NCI-H446 (cell line): ENCODE measurements at regions not wholly inside any gene's neighbourhood (a gene's known extent, or its start where the extent isn't known, plus 50 kb on each side); places are given as distances from the start of the nearest gene placed in this dataset.

ENCODE experiments used
- DNase-seq, 2 experiments: peaks; one replicate each; lab custom pipeline; 2025; lab: John Stamatoyannopoulos, UW

DNA sequence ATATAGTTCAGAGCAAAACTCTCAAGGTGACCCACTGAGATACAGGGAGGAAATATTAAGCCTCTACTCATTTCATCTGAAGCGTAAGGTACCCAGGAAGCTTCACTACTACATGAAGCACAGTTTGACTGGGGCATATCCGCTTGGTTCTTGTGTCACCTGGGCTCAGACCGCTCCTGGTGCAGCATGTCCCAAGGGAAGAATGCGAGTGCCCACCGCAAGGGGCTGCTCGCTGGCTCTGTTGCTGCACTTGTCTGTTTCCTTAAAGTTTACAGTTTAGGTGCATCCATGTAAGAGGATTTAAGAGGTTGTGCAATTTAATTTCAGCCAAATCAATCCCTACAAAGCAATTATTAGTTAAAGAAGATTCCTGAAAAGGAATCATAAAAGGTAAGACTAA is 507.8 kb downstream of the FBXO15 start:
- DNase-seq: no peak

DNA sequence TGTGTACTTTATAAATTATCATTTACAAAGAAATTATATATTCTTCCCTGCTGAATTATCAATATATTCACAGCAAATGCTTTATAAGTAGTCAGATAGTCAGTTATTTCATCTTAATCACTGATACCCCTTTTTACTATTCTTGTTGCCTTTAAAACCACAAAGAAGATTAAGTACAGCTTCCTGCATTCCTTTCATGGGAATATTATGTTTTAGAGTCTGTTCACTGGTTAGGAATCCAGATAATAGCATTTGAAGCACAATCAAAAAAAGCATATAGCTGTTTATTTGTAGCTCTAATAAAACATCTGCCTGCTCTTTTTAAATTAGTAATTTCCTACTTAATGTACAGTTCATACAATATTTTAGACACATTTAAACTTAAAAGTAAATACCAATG is 508.9 kb downstream of the FBXO15 start:
- no peak for DNase-seq

DNA sequence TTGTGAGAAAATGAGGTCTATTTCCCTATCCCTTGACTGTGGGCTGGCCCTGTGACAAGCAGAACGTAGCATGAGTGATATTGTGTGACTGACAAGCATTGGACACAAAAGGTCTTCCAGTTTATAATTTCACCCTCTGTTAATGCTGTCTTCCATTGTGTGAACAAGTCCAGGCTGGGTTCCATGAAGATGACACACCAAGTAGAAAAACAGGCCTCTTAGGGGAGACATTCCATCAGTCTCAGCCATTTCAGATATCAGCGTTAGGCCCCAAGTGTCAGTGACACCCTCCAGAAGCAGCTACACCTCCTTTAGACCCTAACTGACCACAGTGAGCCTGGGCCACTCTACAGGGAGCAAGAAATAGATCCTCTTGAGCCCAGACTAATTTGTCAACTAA is 511.3 kb downstream of the FBXO15 start:
- no peak for DNase-seq

- DNase-seq: no peak
Observed at GRCh38 chr18:73626859-73627258, 520.8 kb downstream of the FBXO15 start.

DNA sequence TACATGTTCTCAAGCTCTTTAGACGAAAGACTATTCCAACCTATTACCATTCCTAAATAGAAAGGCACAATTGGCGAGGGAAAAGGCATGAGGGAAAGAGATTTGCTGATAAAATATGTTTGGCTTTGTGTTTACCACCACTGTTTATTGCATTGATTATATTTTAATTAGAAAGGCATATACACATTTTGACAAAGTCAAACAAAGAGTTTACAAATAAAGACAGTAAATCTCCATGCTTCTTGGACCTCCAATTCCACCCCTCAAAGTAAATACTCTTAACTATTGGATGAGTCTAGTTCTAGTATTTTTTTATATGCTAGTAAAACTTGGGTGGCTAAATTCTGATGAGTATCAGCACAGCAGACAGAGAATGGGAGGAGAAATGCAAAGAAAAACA is 521.4 kb downstream of the FBXO15 start:
- no peak for DNase-seq

- no peak for DNase-seq
Observed at GRCh38 chr18:73621091-73621490, 526.5 kb downstream of the FBXO15 start.

- no peak for DNase-seq
Observed at GRCh38 chr18:73617981-73618380, 529.7 kb downstream of the FBXO15 start.

- no peak for DNase-seq
Observed at GRCh38 chr18:73615506-73615905, 532.1 kb downstream of the FBXO15 start.

DNA sequence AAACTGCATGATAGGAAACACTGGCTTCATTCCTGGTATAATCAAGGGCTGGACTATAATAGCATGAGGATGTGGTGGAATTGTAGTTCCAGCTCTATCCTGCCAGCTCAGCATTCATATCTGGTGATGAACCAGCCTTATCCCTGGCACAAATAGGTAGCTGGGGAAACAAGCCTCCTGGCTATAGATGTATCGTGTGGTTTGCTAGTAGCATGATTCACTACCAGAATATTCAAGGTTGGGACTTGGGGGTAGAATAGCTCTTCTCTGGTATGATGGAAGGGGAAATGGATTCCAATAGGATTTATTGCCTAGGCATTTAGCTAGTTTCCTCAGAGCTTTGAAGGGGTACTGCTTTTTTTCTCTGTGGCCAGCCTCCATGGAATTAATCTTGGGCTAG is 532.8 kb downstream of the FBXO15 start:
- no peak for DNase-seq

- DNase-seq: no peak
Observed at GRCh38 chr18:73613706-73614340, 533.8 kb downstream of the FBXO15 start.

GRCh38 chr18:73597832-73598615 is 549.6 kb downstream of the FBXO15 start:
- DNase-seq: no peak

- peak in 1 of 2 experiments; percentile 14 for DNase-seq
Observed at GRCh38 chr18:73594749-73595148, 552.9 kb downstream of the FBXO15 start.

DNA sequence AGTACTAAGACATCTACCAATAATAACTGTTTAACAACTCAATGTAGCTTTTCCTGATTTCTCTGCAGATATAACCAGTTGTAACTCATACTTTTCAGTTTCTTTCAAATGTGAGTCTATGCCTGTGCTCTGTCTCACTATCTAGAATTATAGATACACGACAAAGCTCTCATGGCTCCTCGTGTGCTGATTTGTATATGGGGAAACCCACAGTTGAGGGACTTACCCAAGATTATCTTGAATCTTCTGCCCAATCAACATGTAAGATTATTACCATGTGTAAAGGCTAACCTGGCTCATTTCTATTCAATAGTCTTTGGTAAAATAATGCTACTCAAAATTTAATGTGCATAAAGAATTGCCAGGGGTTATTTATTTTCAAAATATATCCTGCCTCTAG is 554.4 kb downstream of the FBXO15 start:
- DNase-seq: no peak

DNA sequence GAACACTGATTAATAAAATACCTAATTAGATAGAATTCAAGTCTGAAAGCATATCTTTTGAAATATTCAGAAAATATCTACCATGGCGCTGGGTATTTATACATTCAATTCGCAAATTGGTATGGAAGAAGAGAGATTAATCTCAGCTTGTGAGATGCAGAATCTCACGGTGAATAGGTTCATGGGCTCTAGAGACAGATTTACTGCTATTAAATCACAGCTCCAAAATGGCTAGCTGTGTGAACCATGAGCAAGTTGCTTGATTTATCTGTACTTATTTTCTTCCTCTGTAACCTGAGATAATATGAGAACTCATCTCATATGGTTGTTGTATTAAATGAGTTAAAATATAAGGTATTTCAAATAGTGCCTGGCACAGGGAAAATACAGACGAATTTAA is 556.7 kb downstream of the FBXO15 start:
- DNase-seq: no peak

- DNase-seq: no peak
Observed at GRCh38 chr18:73579698-73580097, 567.9 kb downstream of the FBXO15 start.

DNA sequence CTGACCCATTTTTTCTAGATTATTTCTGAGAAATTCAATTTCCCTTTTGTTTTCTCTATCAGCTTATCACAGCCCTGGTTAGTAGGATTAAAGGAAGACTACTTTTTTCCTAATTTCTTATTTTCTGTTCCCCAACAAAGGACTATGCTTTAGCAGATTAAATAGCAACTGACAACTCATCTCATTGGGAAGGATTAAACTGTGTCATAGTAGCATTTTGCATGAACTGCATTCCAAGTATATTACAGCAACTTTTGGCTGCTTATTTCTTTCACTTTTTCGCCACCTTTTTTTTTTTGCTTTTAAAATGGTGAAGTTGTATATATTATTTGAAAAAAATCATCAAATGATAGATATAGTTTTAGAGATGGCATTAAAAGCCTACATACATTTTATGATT is 570.3 kb downstream of the FBXO15 start:
- DNase-seq: no peak

DNA sequence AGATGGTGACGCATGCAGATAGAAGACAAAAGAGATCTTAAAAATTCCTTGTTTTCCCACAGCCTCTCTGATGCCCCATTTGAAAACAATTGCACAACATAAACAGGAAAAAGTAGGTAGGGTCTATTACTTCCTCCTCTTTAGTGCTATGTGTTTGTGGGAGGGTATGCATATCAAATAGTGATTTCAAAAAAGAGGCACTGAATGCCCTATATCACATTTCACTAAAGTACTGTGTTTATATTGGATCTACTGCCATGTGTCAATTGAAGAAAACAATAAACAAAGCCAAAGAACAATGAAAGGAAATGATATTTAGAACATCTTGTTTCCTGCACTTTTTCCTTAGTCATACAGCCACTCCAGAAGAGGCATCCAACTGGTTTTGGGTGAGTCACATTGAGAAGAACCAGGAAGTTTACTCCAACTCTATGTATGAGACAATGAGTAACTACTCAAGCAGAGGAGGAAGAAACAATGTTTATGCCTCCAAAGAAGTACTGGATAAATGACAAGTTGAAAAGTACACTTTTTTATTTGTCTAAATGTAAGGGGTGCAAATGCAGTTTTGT is 583.6 kb downstream of the FBXO15 start:
- no peak for DNase-seq

DNA sequence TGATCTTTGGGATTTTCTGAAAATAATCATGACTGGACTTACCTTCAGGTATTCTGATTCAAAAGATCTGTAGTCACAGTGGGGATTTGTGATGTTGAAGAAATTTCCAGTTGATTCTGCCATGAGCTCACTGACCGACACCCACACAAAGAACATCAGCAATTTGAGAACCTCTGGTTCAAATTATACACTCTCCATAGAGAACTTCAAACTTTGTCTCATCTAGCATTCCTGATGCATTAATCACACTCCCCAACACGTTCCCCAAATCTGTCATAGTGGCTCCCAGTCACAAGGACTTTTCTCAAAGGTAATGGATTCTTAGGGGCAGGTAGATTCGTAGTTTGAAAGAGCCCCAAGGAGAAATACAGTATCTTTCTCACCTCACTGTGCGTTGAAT is 584.3 kb downstream of the FBXO15 start:
- no peak for DNase-seq

GRCh38 chr18:73556904-73557303 is 590.7 kb downstream of the FBXO15 start:
- DNase-seq: no peak

DNA sequence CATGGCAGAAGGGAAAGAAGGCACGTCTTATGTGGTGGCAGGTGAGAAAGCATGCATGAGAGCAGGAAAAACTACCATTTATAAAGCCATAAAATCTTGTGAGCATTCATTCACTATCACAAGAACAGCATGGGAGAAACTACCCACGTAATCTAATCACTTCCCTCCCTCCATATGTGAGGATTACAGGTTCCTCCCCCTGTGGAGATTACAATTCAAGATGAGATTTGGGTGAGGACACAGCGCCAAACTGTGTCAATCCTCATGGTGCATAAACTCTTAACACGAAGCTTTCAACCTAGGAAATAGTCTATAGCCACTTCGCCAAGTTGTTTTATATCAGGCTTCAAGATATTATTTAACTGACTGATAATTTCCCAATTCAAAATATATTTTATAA is 595.5 kb downstream of the FBXO15 start:
- no peak for DNase-seq

DNA sequence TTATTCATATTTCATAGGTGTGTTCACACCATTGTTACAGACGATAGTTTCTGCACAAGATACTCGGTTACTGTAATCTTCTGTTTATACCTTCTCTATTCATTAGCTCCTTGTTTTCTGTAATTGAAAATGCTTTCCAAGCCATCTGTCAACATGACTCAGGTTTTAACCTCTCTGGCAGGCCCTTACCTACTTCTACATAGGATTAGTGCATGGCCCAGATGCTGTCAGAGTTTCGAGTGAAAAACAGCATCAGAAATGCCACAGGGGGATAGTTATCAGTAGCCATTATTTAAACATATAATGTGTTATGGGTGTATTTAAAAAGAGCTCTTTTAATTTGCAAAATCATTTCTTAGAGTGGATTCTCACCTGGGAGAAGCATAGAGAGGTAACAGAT is 596.4 kb downstream of the FBXO15 start:
- DNase-seq: peak; percentile 1 to 28

- DNase-seq: peak; percentile 11 to 80
Observed at GRCh38 chr18:73549236-73549635, 598.4 kb downstream of the FBXO15 start.

DNA sequence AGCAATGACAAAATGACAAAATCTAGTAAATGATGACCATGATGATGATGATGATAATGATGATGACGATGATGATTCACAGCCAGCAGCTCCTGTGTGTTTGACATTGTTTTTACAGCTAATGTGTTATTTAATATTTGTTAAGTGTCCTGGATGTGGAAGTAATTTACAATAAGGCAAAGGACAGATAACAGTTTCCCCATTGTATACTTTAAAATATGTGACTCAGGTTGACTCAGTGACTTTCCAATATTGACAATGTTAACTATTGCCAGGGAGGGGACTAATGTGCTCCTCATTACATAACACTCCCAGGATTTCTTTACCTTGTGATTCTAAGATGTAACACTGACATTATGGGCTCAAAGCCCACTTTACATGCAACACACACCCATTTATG is 602.2 kb downstream of the FBXO15 start:
- DNase-seq: no peak
